ENCODE measurements at regions not wholly inside any gene's neighbourhood (a gene's known extent, or its start where the extent isn't known, plus 50 kb on each side); places are given as distances from the start of the nearest gene placed in this dataset.

DNA sequence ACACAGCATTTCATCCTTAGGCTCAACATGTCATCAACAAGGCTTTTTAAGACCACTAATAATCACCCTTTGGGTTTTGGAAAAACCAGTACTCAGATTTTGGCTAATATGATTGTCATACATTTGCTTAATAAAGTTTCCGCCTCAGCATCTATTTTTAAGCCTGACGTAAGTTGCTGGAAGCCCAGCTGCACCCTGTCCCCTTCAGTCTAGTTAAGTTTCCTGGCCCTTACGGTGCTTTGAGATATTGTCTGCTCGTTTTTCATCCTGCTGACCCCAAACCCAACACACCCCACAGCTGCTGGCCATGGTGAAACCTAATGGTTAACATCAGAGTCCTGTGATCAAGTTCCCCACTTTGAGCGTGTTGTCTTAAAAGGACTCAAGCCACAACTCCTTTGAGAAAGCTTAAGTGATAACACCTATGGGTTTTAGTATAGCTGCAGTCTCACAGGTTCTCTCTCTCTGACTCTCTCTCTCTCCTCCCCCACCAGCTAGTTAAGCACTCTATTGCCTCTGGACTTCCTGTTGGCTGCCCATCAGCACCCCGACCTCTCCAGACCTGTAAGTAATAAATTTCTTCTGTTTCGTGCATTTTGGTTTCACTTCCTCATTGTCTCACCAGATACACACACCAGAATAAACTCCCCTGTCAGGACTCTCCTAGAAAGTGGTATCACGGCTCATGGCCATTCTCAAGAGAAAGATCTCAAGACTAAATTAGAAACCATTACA is 802.0 kb downstream of the C6orf118 start:
- WGBS, result 34% methylated on average over 8 of the region's 8 CpGs
- no peaks in the 10 kb centered on the region for H3K27me3 ChIP-seq (ENCODE audit: control insufficient read depth in 1 of 2, insufficient read depth in 1 of 2, low read length in 2 of 2)
- no peak overlapping the region for H3K4me2 ChIP-seq (ENCODE audit: low read length, poor library complexity, severe bottlenecking)

GRCh38 chr6:164505425-164505824 is 804.0 kb downstream of the C6orf118 start:
- Histone ChIP-seq H4K91ac (ENCODE audit: low read length) (no peak overlapping the region), H3K4me3 (ENCODE audit: insufficient read depth in 1 of 2, low read depth in 1 of 2, low read length in 2 of 2) (no peak overlapping the region), H2BK12ac (ENCODE audit: low read length in 2 of 2) (no peak overlapping the region), H3K79me1 (replicated peaks; ENCODE audit: low read length, poor library complexity, severe bottlenecking) (no peaks in the 10 kb centered on the region), H2AK5ac (ENCODE audit: low read length, severe bottlenecking) (no peak overlapping the region), H3K36me3 (ENCODE audit: control insufficient read depth in 1 of 2, insufficient read depth in 2 of 2, low read depth in 1 of 2, low read length in 2 of 2) (no peaks in the 10 kb centered on the region), H2BK15ac (ENCODE audit: low read depth, poor library complexity, severe bottlenecking) (no peak overlapping the region), H3K27me3 (ENCODE audit: control insufficient read depth in 1 of 2, insufficient read depth in 1 of 2, low read length in 2 of 2) (no peaks in the 10 kb centered on the region), H2BK5ac (ENCODE audit: low read depth, low read length, poor library complexity, severe bottlenecking) (no peak overlapping the region), H3K23ac (ENCODE audit: low read length in 2 of 2) (no peak overlapping the region), H3K18ac (ENCODE audit: low read depth in 1 of 2, low read length in 2 of 2) (no peak overlapping the region), H3K9me3 (ENCODE audit: control insufficient read depth, low read length) (no peaks in the 10 kb centered on the region), H2AFZ (ENCODE audit: low read depth, low read length) (no peak overlapping the region), H3K4ac (ENCODE audit: low read depth in 1 of 2, low read length in 2 of 2) (no peak overlapping the region), H2BK120ac (ENCODE audit: low read depth, low read length) (no peak overlapping the region), H3K4me1 (ENCODE audit: control insufficient read depth, insufficient read depth, low read depth, low read length) (no peaks in the 10 kb centered on the region), H3K14ac (ENCODE audit: low read length in 2 of 2) (no peak overlapping the region), H3K9ac (ENCODE audit: low read length) (no peak overlapping the region), H4K8ac (ENCODE audit: low read length) (no peak overlapping the region), H3K27ac (ENCODE audit: low read length, poor library complexity, severe bottlenecking) (no peak overlapping the region), H3K4me2 (ENCODE audit: low read length, poor library complexity, severe bottlenecking) (no peak overlapping the region)
- 97% methylated on average over 3 of the region's 4 CpGs for WGBS
- no peak for DNase-seq

More for the DNA sequence above, 802.0 kb downstream of the C6orf118 start:
- Histone ChIP-seq H4K8ac (ENCODE audit: low read length) (no peak overlapping the region), H3K79me1 (replicated peaks; ENCODE audit: low read length, poor library complexity, severe bottlenecking) (no peaks in the 10 kb centered on the region), H3K4me1 (ENCODE audit: control insufficient read depth, insufficient read depth, low read depth, low read length) (no peaks in the 10 kb centered on the region), H2BK12ac (ENCODE audit: low read length in 2 of 2) (no peak overlapping the region), H3K4ac (ENCODE audit: low read depth in 1 of 2, low read length in 2 of 2) (no peak overlapping the region), H3K4me3 (ENCODE audit: insufficient read depth in 1 of 2, low read depth in 1 of 2, low read length in 2 of 2) (peak overlapping the region in 1 of 2 experiments; percentile 64), H2BK120ac (ENCODE audit: low read depth, low read length) (no peak overlapping the region), H3K27ac (ENCODE audit: low read length, poor library complexity, severe bottlenecking) (no peak overlapping the region), H3K9ac (ENCODE audit: low read length) (peak overlapping the region; percentile 69), H2AFZ (ENCODE audit: low read depth, low read length) (no peak overlapping the region), H3K23ac (ENCODE audit: low read length in 2 of 2) (no peak overlapping the region), H2BK5ac (ENCODE audit: low read depth, low read length, poor library complexity, severe bottlenecking) (no peak overlapping the region), H2AK5ac (ENCODE audit: low read length, severe bottlenecking) (no peak overlapping the region), H3K18ac (ENCODE audit: low read depth in 1 of 2, low read length in 2 of 2) (no peak overlapping the region), H4K91ac (ENCODE audit: low read length) (no peak overlapping the region), H3K36me3 (ENCODE audit: control insufficient read depth in 1 of 2, insufficient read depth in 2 of 2, low read depth in 1 of 2, low read length in 2 of 2) (no peaks in the 10 kb centered on the region), H3K14ac (ENCODE audit: low read length in 2 of 2) (no peak overlapping the region), H3K9me3 (ENCODE audit: control insufficient read depth, low read length) (no peaks in the 10 kb centered on the region), H2BK15ac (ENCODE audit: low read depth, poor library complexity, severe bottlenecking) (no peak overlapping the region)
- DNase-seq, result peak; percentile 1

- H2AFZ ChIP-seq (ENCODE audit: low read depth, low read length), result no peak overlapping the region
- H3K4me1 ChIP-seq (ENCODE audit: control insufficient read depth, insufficient read depth, low read depth, low read length), result no peaks in the 10 kb centered on the region
- H3K4me3 ChIP-seq (ENCODE audit: insufficient read depth in 1 of 2, low read depth in 1 of 2, low read length in 2 of 2), result no peak overlapping the region
- no peak overlapping the region for H3K14ac ChIP-seq (ENCODE audit: low read length in 2 of 2)
- no peak overlapping the region for H3K23ac ChIP-seq (ENCODE audit: low read length in 2 of 2)
- H3K18ac ChIP-seq (ENCODE audit: low read depth in 1 of 2, low read length in 2 of 2), result no peak overlapping the region
- no peak overlapping the region for H2BK15ac ChIP-seq (ENCODE audit: low read depth, poor library complexity, severe bottlenecking)
- no peak overlapping the region for H3K4ac ChIP-seq (ENCODE audit: low read depth in 1 of 2, low read length in 2 of 2)
- no peak overlapping the region for H2AK5ac ChIP-seq (ENCODE audit: low read length, severe bottlenecking)
- 39% methylated on average over 4 of the region's 6 CpGs for WGBS
- no peak overlapping the region for H3K4me2 ChIP-seq (ENCODE audit: low read length, poor library complexity, severe bottlenecking)
- no peak overlapping the region for H4K91ac ChIP-seq (ENCODE audit: low read length)
- no peaks in the 10 kb centered on the region for H3K27me3 ChIP-seq (ENCODE audit: control insufficient read depth in 1 of 2, insufficient read depth in 1 of 2, low read length in 2 of 2)
- no peaks in the 10 kb centered on the region for H3K9me3 ChIP-seq (ENCODE audit: control insufficient read depth, low read length)
- H3K27ac ChIP-seq (ENCODE audit: low read length, poor library complexity, severe bottlenecking), result no peak overlapping the region
- no peak for DNase-seq
- H3K9ac ChIP-seq (ENCODE audit: low read length), result no peak overlapping the region
- H3K79me1 ChIP-seq (replicated peaks; ENCODE audit: low read length, poor library complexity, severe bottlenecking), result no peaks in the 10 kb centered on the region
- no peak overlapping the region for H2BK12ac ChIP-seq (ENCODE audit: low read length in 2 of 2)
- no peak overlapping the region for H2BK120ac ChIP-seq (ENCODE audit: low read depth, low read length)
- no peak overlapping the region for H4K8ac ChIP-seq (ENCODE audit: low read length)
- no peak overlapping the region for H2BK5ac ChIP-seq (ENCODE audit: low read depth, low read length, poor library complexity, severe bottlenecking)
- no peaks in the 10 kb centered on the region for H3K36me3 ChIP-seq (ENCODE audit: control insufficient read depth in 1 of 2, insufficient read depth in 2 of 2, low read depth in 1 of 2, low read length in 2 of 2)
Observed at GRCh38 chr6:164502833-164503232, 806.6 kb downstream of the C6orf118 start.

- no peak overlapping the region for H3K4ac ChIP-seq (ENCODE audit: low read depth in 1 of 2, low read length in 2 of 2)
- WGBS, result 89% methylated on average over 7 of the region's 7 CpGs
- H3K27me3 ChIP-seq (ENCODE audit: control insufficient read depth in 1 of 2, insufficient read depth in 1 of 2, low read length in 2 of 2), result no peaks in the 10 kb centered on the region
Observed at GRCh38 chr6:164495882-164496495, 813.4 kb downstream of the C6orf118 start.

More at GRCh38 chr6:164495882-164496495, 813.4 kb downstream of the C6orf118 start:
- DNase-seq, result no peak
- Histone ChIP-seq H2BK5ac (ENCODE audit: low read depth, low read length, poor library complexity, severe bottlenecking) (no peak overlapping the region), H2AK5ac (ENCODE audit: low read length, severe bottlenecking) (no peak overlapping the region), H2BK15ac (ENCODE audit: low read depth, poor library complexity, severe bottlenecking) (no peak overlapping the region), H2AFZ (ENCODE audit: low read depth, low read length) (no peak overlapping the region), H3K4me1 (ENCODE audit: control insufficient read depth, insufficient read depth, low read depth, low read length) (no peaks in the 10 kb centered on the region), H3K14ac (ENCODE audit: low read length in 2 of 2) (no peak overlapping the region), H3K79me1 (replicated peaks; ENCODE audit: low read length, poor library complexity, severe bottlenecking) (no peaks in the 10 kb centered on the region), H3K4me3 (ENCODE audit: insufficient read depth in 1 of 2, low read depth in 1 of 2, low read length in 2 of 2) (no peak overlapping the region), H3K18ac (ENCODE audit: low read depth in 1 of 2, low read length in 2 of 2) (no peak overlapping the region), H3K9ac (ENCODE audit: low read length) (no peak overlapping the region), H4K8ac (ENCODE audit: low read length) (no peak overlapping the region), H3K4me2 (ENCODE audit: low read length, poor library complexity, severe bottlenecking) (no peak overlapping the region), H3K9me3 (ENCODE audit: control insufficient read depth, low read length) (no peaks in the 10 kb centered on the region), H2BK12ac (ENCODE audit: low read length in 2 of 2) (no peak overlapping the region), H2BK120ac (ENCODE audit: low read depth, low read length) (no peak overlapping the region), H3K27ac (ENCODE audit: low read length, poor library complexity, severe bottlenecking) (no peak overlapping the region), H3K36me3 (ENCODE audit: control insufficient read depth in 1 of 2, insufficient read depth in 2 of 2, low read depth in 1 of 2, low read length in 2 of 2) (no peaks in the 10 kb centered on the region), H4K91ac (ENCODE audit: low read length) (no peak overlapping the region), H3K23ac (ENCODE audit: low read length in 2 of 2) (no peak overlapping the region)
